Spleen (tissue), 7 donors: ENCODE measurements at regions not wholly inside any gene's neighbourhood (a gene's known extent, or its start where the extent isn't known, plus 50 kb on each side); places are given as distances from the start of the nearest gene placed in this dataset.

ENCODE experiments used
- CTCF ChIP-seq, 11 experiments: fragments of 200-600 bp in 7 of 11; fragments of 450-650 bp in 4 of 11; sonication (generic) in 4 of 11; IDR thresholded peaks in 8 of 11; conservative IDR thresholded peaks in 3 of 11; 1 replicate in 7 of 11; 2 replicates in 4 of 11; pipeline versions ENCODE4 v1.4.0 to v1.8.0; 2016 to 2021; ENCODE audit warnings: antibody characterized with exemption in 11 of 11, inconsistent platforms in 4 of 11, mild to moderate bottlenecking in 1 of 11
- POLR2AphosphoS5 ChIP-seq, 3 donors: sonication (generic); formaldehyde crosslinking; IDR thresholded peaks; one replicate each; pipeline ENCODE4 v1.5.1; 2017; ENCODE audit warnings: antibody characterized with exemption in 3 of 3
- donor health status: DM: no; HTN: no; CAD: no; lungs with moderate emphysema.
- donor health status: DM: no; HTN: no; CAD: no.
- donor health status: DM: no; HTN: no; CAD: no.

DNA sequence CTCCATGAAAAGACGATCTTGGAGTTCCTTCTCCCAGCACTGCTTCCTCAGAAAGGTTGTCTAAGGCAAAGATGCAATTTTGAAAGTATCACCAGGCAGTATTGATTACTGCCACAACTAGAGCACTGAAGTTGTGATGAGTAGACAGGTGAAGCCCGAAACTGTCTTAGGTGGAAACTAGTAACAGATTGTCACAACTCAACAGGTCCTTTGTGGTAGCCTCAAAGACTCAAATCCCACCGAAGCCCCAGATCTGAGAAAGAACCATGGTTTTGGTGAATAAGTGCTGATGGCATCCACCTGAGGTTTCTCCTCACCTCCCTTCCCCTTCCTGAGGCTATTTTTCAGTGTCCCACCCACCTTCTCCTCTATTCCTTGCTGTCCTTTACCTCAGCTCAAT is 248.0 kb downstream of the DSEL start:
- no peak for TF ChIP-seq CTCF (IDR thresholded peaks at IDR 0.05 in 8 of 11, conservative IDR thresholded peaks at IDR 0.05 in 3 of 11)
- TF ChIP-seq POLR2AphosphoS5 (IDR thresholded peaks at IDR 0.05) = no peak
